ENCODE measurements at regions not wholly inside any gene's neighbourhood (a gene's known extent, or its start where the extent isn't known, plus 50 kb on each side); places are given as distances from the start of the nearest gene placed in this dataset.
"Not testable (repeated sequence)": the region's sequence is repeated elsewhere in the genome, so short reads cannot be mapped to it uniquely, and the experiment has no call there.

- no peak for DNase-seq
Observed at GRCh38 chr10:60614363-60614762, 163.9 kb upstream of the CDK1 start.

DNA sequence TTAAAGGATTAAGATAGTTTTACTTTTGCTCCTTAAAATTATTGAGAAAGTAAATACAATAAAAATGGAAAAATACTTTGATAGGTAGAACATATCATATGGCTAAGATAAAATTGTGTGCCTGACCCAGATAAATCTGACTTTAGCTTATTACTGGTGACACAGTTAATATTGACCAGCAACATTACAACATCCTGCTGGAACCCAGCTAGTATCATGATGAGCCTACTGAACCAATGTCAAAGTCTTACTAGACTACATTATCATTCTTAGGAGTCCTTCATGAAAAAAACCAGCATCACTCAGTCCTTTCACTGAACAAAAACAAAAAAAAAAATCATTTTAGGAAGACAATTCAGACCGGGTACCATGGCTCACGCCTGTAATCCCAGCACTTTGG, 164.8 kb upstream of the CDK1 start:
- DNase-seq, result no peak

DNA sequence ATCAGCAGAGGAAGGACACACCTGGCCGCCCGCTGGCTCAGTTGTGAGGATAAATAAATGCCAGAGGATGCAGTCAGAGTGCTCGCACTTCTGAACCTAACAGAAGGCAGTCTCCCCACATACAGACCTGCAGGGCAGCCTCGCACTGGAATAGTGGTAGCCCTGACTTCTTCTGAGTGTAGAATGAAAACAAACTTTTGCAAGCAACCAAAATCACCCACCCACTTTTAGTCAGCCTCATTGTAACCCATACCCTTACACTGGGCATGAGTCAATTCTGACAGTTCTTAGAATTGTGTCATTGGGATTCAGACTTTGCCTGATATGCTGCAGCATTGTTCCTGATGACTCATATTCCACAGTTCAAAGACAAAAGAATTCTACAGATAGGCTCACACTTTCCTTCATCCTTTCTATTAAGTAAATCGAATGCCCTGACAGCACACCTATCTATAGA, 167.0 kb upstream of the CDK1 start:
- no peak for DNase-seq

DNA sequence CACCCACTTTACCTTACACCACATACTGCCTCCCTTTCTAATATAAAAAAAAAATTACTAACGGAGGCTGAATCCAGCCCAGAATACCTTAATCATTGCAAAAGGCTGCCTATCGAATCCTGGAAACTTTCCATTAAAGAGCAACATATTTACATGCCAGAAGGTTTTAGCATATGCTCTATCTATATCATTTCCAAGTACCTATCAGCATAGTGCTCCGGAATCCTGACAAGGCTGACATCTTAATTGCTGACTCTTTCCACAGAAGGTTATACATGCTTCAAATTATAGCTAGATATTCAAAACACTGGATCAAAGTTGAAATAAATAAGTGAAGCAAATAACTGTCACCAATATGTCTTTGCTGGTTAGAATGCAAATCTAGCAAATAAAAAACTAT, 170.9 kb upstream of the CDK1 start:
- no peak for DNase-seq

GRCh38 chr10:60606343-60607080, 171.8 kb upstream of the CDK1 start:
- DNase-seq, result no peak

GRCh38 chr10:60605476-60605875, 172.8 kb upstream of the CDK1 start:
- no peak for DNase-seq

- DNase-seq, result no peak
Observed at GRCh38 chr10:60604342-60604741, 173.9 kb upstream of the CDK1 start.

- no peak for DNase-seq
Observed at GRCh38 chr10:60597513-60597912, 180.8 kb upstream of the CDK1 start.

GRCh38 chr10:60595852-60596251, 182.4 kb upstream of the CDK1 start:
- no peak for DNase-seq

GRCh38 chr10:60594476-60595051, 183.7 kb upstream of the CDK1 start:
- no peak for DNase-seq

- no peak for DNase-seq
Observed at GRCh38 chr10:60591119-60591518, 187.2 kb upstream of the CDK1 start.

DNA sequence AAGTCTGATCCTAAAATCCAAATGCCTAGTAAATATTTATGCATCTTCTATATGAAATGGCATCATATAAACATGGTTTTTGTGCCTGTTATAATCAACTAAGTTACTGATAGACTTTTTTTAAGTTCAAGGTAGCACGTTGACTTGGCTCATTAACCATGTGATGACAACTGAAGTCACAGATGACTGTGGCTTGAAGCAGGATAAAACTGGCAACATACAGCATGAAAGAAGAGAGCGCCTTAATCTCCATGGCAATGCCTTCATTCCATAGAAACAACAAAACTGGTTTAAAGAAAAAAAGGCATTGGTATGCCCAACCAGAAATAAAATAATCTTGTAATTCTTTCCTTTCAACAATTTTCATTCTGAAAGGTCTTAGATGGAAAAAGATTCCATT, 188.9 kb upstream of the CDK1 start:
- no peak for DNase-seq

DNA sequence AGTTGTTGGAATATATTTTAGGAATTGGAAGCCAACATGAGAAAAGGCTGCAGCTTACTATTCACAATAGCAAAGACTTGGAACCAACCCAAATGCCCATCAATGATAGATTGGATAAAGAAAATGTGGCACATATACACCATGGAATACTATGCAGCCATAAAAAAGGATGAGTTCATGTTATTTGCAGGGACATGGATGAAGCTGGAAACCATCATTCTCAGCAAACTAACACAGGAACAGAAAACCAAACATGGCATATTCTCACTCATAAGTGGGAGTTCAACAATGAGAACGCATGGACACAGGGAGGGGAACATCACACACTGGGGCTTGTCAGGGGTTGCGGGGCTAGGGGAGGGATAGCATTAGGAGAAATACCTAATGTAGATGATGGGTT, 192.1 kb upstream of the ANK3 start:
- DNase-seq, result not testable (repeated sequence)

- no peak for DNase-seq
Observed at GRCh38 chr10:60578217-60578616, 188.5 kb upstream of the ANK3 start.

- DNase-seq, result no peak
Observed at GRCh38 chr10:60576130-60577069, 186.7 kb upstream of the ANK3 start.

GRCh38 chr10:60575105-60575504, 185.4 kb upstream of the ANK3 start:
- no peak for DNase-seq

DNA sequence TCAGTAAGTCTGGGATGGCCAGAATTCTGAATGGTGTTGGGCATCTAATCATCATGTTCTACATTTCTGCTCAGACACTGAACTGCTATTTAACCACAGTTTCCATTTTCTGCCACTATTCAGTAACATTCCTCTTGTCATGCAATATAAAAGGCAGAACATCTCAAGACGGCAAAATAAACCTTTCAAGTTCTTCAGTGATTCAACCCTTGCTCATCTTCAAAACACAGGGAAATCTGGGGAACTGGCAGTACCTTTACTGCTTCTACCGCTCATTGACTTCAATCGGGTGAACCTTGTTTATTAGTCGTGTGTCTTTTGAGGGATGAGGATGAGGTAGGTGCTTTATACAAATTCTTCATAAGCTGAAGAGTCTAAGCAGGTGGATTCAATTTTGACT, 184.7 kb upstream of the ANK3 start:
- no peak for DNase-seq

GRCh38 chr10:60573336-60573735, 183.7 kb upstream of the ANK3 start:
- no peak for DNase-seq

DNA sequence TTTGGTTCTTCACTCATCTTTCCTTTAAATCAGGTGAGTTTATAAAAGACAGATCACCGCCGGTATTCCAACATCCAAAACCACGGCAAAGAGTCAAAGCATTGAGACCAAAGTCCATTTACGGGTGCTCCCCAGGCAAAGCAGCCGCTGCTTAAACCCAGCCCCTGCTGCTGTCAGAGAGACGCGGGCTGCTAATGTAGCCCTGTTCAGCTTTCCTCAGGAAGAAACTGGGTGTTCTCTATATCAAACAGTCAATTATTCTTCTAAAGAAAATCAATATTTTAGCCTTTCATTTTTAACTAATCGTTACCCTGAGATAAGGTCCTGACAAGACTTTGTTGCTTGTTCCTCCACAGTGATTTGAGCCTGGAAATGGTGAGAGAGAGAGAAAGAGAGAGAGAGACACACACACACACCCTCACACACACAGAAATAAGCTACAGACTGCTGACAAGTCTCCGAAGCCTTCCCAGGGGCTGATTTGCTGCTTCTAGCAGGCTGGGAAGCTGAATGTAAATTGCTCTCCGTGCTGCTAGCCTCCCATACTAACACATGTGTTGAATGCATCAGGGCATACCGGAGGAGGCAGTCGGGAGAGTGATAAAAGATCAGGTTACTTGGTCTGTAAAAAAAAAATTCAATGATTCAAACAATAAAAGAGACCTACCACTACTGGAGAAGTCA, 183.0 kb upstream of the ANK3 start:
- DNase-seq, result no peak

DNA sequence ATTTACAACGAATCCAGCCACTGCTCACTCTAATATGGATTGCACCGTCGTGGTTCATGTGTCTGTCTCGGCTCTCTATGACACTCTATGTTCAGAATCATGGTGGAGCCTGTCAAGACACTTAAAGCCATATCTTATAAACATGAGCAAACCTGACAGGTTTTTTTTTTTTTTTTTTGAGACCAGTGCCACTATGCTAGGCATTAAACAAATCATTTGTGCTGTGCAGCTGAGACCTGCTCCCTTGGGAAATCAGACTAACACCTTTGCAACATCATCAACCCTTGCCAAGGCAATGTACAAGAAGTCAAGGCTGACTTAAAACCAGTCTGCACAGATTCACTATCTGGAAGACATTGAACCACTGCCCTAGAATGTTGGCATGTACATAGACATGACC, 181.2 kb upstream of the ANK3 start:
- no peak for DNase-seq

GRCh38 chr10:60570272-60570865, 180.7 kb upstream of the ANK3 start:
- DNase-seq, result no peak

DNA sequence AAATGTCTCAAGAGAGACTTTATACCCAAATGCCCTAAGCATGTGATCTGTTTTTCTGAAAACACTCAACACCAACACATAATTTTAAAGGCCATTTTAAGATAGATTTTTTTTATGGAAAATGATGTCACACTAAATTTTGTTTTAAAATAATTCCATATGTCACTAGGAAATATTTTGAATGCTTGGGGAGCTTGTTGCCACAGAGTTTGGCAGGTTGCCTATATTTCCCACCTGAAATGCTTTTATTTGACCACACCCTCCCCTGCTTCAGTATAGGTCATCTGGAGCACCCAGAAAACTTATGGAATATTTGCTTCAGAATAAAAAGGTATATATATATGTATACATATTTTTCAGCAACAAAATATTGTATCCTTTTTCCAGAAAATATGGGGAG, 180.0 kb upstream of the ANK3 start:
- no peak for DNase-seq

DNA sequence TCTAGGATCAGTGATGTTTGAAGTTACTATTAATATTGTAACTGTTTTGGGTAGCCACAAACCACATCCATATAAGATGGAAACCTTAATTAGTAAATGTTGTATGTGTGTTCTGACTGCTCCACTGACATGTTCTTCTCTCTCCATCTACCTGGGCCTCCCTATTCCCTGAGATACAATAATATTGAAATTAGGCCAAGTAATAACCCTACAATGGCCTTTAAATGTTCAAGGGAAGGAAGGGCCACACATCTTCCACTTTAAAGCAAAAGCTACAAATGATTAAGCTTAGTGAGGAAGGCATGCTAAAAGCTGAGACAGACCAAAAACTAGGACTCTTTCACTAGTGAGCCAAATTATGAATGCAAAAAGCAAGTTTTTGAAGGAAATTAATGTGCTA, 176.4 kb upstream of the ANK3 start:
- DNase-seq, result no peak
